Panc1 (cell line): ENCODE measurements at regions not wholly inside any gene's neighbourhood (a gene's known extent, or its start where the extent isn't known, plus 50 kb on each side); places are given as distances from the start of the nearest gene placed in this dataset.
"Not testable (repeated sequence)": the region's sequence is repeated elsewhere in the genome, so short reads cannot be mapped to it uniquely, and the experiment has no call there.

ENCODE experiments used
- ATAC-seq: fragments of 200-7000 bp; cut with Tn5 transposase; 2 replicates; pipeline ENCODE4 v1.9.1; 2020; ENCODE audit warnings: mild to moderate bottlenecking, moderate library complexity
- BruUV-seq: library from RNA; stranded (reverse); fragments of 400-500 nt; replicated peaks from 2 replicates; lab custom pipeline; 2021; lab: Mats Ljungman, UMichigan
- CTCF ChIA-PET: fragments of 300-600 bp; sonication (Branson Sonifier 250); formaldehyde crosslinking; loops from one replicate; lab custom pipeline; 2022; ENCODE audit warnings: antibody characterized with exemption; lab: Charles Lee
- POLR2A ChIA-PET: fragments of 300-600 bp; sonication (Branson Sonifier 250); formaldehyde crosslinking; loops from one replicate; lab custom pipeline; 2022; ENCODE audit warnings: antibody characterized with exemption; lab: Charles Lee
- DNase-seq: peaks from one replicate; pipeline ENCODE4 v3.0.0-alpha.2; 2010; ENCODE audit warnings: low read depth, low spot score
- H3K27ac ChIP-seq: 2 replicates; pipeline ENCODE4 v1.5.1; 2011; ENCODE audit warnings: mild to moderate bottlenecking, low read length, inconsistent platforms
- H3K27me3 ChIP-seq: fragments of 200-500 bp; sonication (Bioruptor generic); 2 replicates; pipeline ENCODE4 v1.6.0; 2014; ENCODE audit warnings: low read length, inconsistent platforms; ENCODE audit not compliant: control insufficient read depth, insufficient read depth
- H3K36me3 ChIP-seq: fragments of 200-500 bp; sonication (Bioruptor generic); 2 replicates; pipeline ENCODE4 v1.5.1; 2014; ENCODE audit warnings: inconsistent platforms, mild to moderate bottlenecking, low read length, moderate library complexity; ENCODE audit not compliant: control insufficient read depth, insufficient read depth
- H3K4me1 ChIP-seq: 2 replicates; pipeline ENCODE4 v1.5.1; 2011; ENCODE audit warnings: inconsistent platforms, mild to moderate bottlenecking, low read length, moderate library complexity; ENCODE audit not compliant: control insufficient read depth, insufficient read depth
- H3K4me3 ChIP-seq, 2 experiments: 2 replicates each; pipeline ENCODE4 v1.5.1; 2011 to 2012; ENCODE audit warnings: low read depth in 2 of 2, low read length in 2 of 2, mild to moderate bottlenecking in 2 of 2, inconsistent platforms in 1 of 2, moderate library complexity in 1 of 2
- H3K9me3 ChIP-seq: fragments of 200-500 bp; sonication (Bioruptor generic); 2 replicates; pipeline ENCODE4 v1.5.1; 2014; ENCODE audit warnings: low read depth, mild to moderate bottlenecking, inconsistent platforms, low read length, moderate library complexity; ENCODE audit not compliant: control insufficient read depth, insufficient read depth
- POLR2AphosphoS5 ChIP-seq: IDR thresholded peaks from 2 replicates; pipeline ENCODE4 v1.6.1; 2012; ENCODE audit warnings: mild to moderate bottlenecking, low read depth, low read length, moderate library complexity
- REST ChIP-seq, 2 experiments: IDR thresholded peaks; 2 replicates each; pipeline ENCODE4 v1.6.1; 2011 to 2012; ENCODE audit warnings: low read depth in 2 of 2, control low read depth in 1 of 2, low read length in 1 of 2, mild to moderate bottlenecking in 1 of 2, moderate library complexity in 1 of 2; ENCODE audit not compliant: insufficient read depth in 1 of 2
- SIN3A ChIP-seq: IDR thresholded peaks from 2 replicates; pipeline ENCODE4 v1.6.1; 2012; ENCODE audit warnings: low read depth, mild to moderate bottlenecking, low read length, moderate library complexity, borderline replicate concordance; ENCODE audit not compliant: insufficient read depth
- TCF7L2 ChIP-seq: IDR thresholded peaks from 2 replicates; pipeline ENCODE4 v1.6.1; 2011; ENCODE audit warnings: mild to moderate bottlenecking, low read depth, low read length, inconsistent platforms
- in situ Hi-C: cut with HindIII; loops from 2 replicates; pipeline ENCODE4 v1.10.0; 2016; ENCODE audit warnings: low sequenced_read_pairs, low pct_unique_long_range_greater_than_20kb
- intact Hi-C: fragments of 100-400 bp; cut with micrococcal nuclease; formaldehyde crosslinking; loops from one replicate; pipeline ENCODE4 v1.10.0; 2022; ENCODE audit not compliant: unreplicated experiment
- TF ChIP-seq, protein P1 (sequence below): fragments of 450-650 bp; IDR thresholded peaks from 2 replicates; pipeline ENCODE4 v1.5.1; 2017; ENCODE audit warnings: mild to moderate bottlenecking

GRCh38 chr6:74596588-74596987, 609.3 kb downstream of the COL12A1 start:
- Histone ChIP-seq H3K4me1 (no peaks in the 10 kb centered on the region; the same call in 1 of the 2 replicates), H3K36me3 (no peaks in the 10 kb centered on the region), H3K9me3 (no peaks in the 10 kb centered on the region), H3K4me3 (no peak overlapping the region), H3K27me3 (no peaks in the 10 kb centered on the region), H3K27ac (no peak overlapping the region)
- DNase-seq: no peak
- TF ChIP-seq, protein P1, sequence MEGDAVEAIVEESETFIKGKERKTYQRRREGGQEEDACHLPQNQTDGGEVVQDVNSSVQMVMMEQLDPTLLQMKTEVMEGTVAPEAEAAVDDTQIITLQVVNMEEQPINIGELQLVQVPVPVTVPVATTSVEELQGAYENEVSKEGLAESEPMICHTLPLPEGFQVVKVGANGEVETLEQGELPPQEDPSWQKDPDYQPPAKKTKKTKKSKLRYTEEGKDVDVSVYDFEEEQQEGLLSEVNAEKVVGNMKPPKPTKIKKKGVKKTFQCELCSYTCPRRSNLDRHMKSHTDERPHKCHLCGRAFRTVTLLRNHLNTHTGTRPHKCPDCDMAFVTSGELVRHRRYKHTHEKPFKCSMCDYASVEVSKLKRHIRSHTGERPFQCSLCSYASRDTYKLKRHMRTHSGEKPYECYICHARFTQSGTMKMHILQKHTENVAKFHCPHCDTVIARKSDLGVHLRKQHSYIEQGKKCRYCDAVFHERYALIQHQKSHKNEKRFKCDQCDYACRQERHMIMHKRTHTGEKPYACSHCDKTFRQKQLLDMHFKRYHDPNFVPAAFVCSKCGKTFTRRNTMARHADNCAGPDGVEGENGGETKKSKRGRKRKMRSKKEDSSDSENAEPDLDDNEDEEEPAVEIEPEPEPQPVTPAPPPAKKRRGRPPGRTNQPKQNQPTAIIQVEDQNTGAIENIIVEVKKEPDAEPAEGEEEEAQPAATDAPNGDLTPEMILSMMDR: no peak
- no peak for TF ChIP-seq TCF7L2
- CTCF ChIA-PET: no interaction called here
- intact Hi-C loops: no loop called here
- in situ Hi-C loops: no loop called here
- POLR2A ChIA-PET: no interaction called here
- no peak for ATAC-seq
- no TSS peak for BruUV-seq

DNA sequence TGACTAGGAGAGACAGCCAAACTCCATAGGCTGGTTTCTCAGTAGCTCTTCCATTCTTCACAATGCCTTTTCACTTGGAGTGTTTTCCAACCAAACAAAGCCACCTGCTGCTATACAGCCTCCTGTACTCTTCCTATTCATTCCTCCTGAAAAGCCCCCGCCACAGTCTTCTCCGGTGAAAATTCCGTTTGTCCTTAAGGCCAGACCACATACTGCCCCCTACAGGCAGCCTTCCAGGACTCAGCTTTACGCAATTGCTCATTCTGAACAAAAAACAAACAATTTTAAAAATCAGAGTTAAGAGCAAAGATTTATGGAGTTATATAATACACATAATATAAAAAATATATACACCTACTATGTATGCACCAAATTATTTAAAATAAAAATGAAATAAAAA, 611.5 kb downstream of the COL12A1 start:
- H3K27me3 ChIP-seq, H3K9me3 ChIP-seq, H3K36me3 ChIP-seq, CTCF ChIA-PET, ATAC-seq, H3K4me1 ChIP-seq, H3K4me3 ChIP-seq, POLR2A ChIA-PET, DNase-seq, H3K27ac ChIP-seq, in situ Hi-C loops, BruUV-seq, intact Hi-C loops: not testable (repeated sequence)
- TF ChIP-seq, protein P1: peak; percentile 40

GRCh38 chr6:74588094-74588832, 617.6 kb downstream of the COL12A1 start:
- ChIA-PET CTCF (no interaction called here), POLR2A (no interaction called here)
- H3K9me3 ChIP-seq: no peaks in the 10 kb centered on the region
- TF ChIP-seq REST (IDR thresholded peaks at IDR 0.05; ENCODE audit: insufficient read depth in 1 of 2, low read depth in 2 of 2, low read length in 1 of 2) (no peak), POLR2AphosphoS5 (no peak), TCF7L2 (no peak), SIN3A (no peak)
- TF ChIP-seq, protein P1: no peak
- H3K4me1 ChIP-seq: no peaks in the 10 kb centered on the region
- DNase-seq (no peak), ATAC-seq (no peak)
- H3K36me3 ChIP-seq: no peaks in the 10 kb centered on the region
- H3K4me3 ChIP-seq: no peak overlapping the region
- H3K27me3 ChIP-seq: no peaks in the 10 kb centered on the region
- in situ Hi-C loops: no loop called here
- no TSS peak for BruUV-seq
- H3K27ac ChIP-seq: no peak overlapping the region
- intact Hi-C loops: no loop called here
